ENCODE measurements at regions not wholly inside any gene's neighbourhood (a gene's known extent, or its start where the extent isn't known, plus 50 kb on each side); places are given as distances from the start of the nearest gene placed in this dataset.
"Not testable (repeated sequence)": the region's sequence is repeated elsewhere in the genome, so short reads cannot be mapped to it uniquely, and the experiment has no call there.

DNA sequence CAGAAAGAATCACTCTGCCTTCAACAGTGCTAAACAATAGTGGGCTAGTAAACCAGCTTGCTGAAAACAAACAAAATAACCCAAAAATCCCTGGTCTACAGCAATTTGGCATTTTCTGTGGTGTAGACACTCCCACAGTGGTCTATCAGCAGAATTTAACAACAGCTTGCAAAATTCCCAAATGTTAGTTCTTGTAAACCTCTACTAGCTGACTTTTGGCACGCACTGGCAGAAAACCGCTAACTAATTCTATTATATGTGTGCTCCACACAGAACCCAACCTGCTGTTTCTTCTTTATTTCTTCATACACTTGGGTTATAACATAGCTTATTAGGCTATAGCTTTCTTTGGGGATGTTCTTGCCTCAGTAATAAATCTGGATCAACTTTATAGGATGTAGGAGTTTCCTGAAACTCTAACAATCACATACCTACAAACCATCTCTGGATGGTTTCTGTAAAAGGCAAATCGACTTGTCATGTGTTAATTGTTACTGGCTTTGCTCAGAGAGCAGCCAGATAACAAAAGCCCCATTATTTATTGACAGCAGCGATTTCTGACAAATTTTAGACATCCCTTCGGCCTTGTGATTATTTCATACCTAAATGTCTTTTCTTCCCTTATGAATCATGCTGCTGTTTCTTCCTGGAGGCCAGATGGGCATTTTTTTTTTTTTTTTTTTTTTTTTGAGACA is 82.7 kb upstream of the NAA35 start:
- no peak for DNase-seq (ENCODE audit: low read depth)
- TF ChIP-seq, protein P1, sequence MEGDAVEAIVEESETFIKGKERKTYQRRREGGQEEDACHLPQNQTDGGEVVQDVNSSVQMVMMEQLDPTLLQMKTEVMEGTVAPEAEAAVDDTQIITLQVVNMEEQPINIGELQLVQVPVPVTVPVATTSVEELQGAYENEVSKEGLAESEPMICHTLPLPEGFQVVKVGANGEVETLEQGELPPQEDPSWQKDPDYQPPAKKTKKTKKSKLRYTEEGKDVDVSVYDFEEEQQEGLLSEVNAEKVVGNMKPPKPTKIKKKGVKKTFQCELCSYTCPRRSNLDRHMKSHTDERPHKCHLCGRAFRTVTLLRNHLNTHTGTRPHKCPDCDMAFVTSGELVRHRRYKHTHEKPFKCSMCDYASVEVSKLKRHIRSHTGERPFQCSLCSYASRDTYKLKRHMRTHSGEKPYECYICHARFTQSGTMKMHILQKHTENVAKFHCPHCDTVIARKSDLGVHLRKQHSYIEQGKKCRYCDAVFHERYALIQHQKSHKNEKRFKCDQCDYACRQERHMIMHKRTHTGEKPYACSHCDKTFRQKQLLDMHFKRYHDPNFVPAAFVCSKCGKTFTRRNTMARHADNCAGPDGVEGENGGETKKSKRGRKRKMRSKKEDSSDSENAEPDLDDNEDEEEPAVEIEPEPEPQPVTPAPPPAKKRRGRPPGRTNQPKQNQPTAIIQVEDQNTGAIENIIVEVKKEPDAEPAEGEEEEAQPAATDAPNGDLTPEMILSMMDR (IDR thresholded peaks at IDR 0.05; ENCODE audit: insufficient read depth, low read length, poor library complexity, severe bottlenecking) = no peak
- no peak overlapping the region for H3K4me3 ChIP-seq (ENCODE audit: low read depth, low read length)
- no peaks in the 10 kb centered on the region for H3K36me3 ChIP-seq (ENCODE audit: control insufficient read depth, insufficient read depth, low read length)
- no peaks in the 10 kb centered on the region for H3K27me3 ChIP-seq (ENCODE audit: control insufficient read depth, insufficient read depth, low read length)

DNA sequence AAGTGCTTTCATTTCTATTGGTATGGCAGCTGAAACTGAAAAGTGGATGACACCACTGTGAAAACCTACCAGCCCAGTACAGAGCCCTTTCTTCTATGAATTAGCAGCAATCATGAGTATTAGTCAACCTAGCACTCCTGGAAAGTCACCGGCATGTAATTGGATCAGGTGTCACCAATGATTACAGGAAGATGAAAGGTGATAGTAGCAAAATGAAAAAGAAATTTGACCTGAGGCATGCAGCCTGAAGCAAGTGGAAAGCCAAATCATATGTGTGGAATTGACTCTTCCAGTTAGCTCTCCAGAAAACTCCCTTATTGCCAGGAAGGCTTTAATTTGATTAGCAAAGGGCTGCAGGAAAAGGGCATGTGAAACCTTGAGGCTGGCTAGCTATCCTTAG is 81.2 kb upstream of the NAA35 start:
- Histone ChIP-seq H3K27me3 (ENCODE audit: control insufficient read depth, insufficient read depth, low read length) (no peaks in the 10 kb centered on the region), H3K36me3 (ENCODE audit: control insufficient read depth, insufficient read depth, low read length) (no peaks in the 10 kb centered on the region), H3K4me3 (ENCODE audit: low read depth, low read length) (no peak overlapping the region)
- TF ChIP-seq, protein P1 (IDR thresholded peaks at IDR 0.05; ENCODE audit: insufficient read depth, low read length, poor library complexity, severe bottlenecking) = no peak
- DNase-seq (ENCODE audit: low read depth) = no peak

DNA sequence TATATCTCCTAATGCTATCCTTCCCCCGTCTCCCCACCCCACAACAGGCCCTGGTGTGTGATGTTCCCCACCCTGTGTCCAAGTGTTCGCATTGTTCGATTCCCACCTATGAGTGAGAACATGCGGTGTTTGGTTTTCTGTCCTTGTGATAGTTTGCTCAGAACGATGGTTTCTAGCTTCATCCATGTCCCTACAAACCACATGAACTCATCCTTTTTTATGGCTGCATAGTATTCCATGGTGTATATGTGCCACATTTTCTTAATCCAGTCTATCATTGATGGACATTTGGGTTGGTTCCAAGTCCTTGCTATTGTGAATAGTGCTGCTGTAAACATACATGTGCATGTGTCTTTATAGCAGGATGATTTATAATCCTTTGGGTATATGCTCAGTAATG is 79.1 kb upstream of the NAA35 start:
- not testable (repeated sequence) for DNase-seq (ENCODE audit: low read depth); H3K27me3 ChIP-seq (ENCODE audit: control insufficient read depth, insufficient read depth, low read length); H3K4me3 ChIP-seq (ENCODE audit: low read depth, low read length); H3K36me3 ChIP-seq (ENCODE audit: control insufficient read depth, insufficient read depth, low read length)

DNA sequence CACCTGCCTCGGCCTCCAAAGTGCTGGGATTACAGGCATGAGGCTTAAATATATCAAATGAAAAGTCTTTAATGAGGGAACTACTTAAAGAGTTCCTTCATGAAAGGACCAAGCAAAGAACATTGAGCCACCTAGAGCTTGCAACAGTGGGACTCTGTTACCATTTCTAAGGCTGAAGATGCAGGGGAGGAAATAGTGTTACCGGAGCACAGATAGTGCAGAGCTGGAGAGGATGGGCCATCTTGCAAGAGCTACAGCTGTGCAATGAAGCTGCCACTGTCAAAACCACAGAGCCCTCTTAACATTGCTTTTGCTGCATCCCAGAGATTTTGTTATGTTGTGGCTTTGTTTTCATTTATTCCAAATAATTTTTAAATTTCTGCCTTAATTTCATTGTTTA is 77.1 kb upstream of the NAA35 start:
- Histone ChIP-seq H3K4me3 (ENCODE audit: low read depth, low read length) (no peak overlapping the region), H3K27me3 (ENCODE audit: control insufficient read depth, insufficient read depth, low read length) (no peaks in the 10 kb centered on the region), H3K36me3 (ENCODE audit: control insufficient read depth, insufficient read depth, low read length) (no peaks in the 10 kb centered on the region)
- DNase-seq (ENCODE audit: low read depth) = no peak
- TF ChIP-seq, protein P1 (IDR thresholded peaks at IDR 0.05; ENCODE audit: insufficient read depth, low read length, poor library complexity, severe bottlenecking) = no peak

DNA sequence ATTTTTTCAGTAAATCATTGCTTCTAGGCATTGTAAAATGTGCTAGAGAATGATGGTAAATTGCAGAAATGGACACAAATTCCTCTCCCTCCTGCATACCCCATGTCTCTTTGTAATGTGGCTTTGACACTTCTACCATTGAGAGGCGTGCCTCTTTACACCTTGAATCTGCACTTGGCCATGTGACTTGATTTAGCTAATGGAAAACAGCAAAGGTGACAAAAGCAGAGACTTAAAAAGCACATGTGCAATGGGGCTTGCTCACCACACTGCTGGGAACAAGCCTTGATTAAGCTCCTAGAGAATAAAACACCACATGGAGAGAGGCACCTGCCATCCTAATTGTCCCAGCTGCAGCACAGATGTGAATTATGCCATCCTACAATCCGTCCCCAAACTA is 69.9 kb upstream of the NAA35 start:
- H3K36me3 ChIP-seq (ENCODE audit: control insufficient read depth, insufficient read depth, low read length) = no peaks in the 10 kb centered on the region

DNA sequence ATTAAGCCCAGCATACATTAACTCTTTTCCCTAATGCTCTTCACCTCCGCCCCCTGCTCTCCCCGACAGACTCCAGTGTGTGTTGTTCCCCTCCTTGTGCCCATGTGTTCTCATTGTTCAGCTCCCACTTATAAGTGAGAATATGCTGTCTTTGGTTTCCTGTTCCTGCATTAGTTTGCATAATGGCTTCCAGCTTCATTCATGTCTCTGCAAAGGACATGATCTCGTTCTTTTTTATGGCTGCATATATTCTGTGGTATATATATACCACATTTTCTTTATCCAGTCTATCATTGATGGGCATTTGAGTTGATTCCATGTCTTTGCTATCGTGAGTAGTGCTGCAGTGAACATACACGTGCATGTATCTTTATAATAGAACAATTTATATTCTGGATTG is 69.3 kb upstream of the NAA35 start:
- H3K4me3 ChIP-seq (ENCODE audit: low read depth, low read length); H3K36me3 ChIP-seq (ENCODE audit: control insufficient read depth, insufficient read depth, low read length); DNase-seq (ENCODE audit: low read depth); H3K27me3 ChIP-seq (ENCODE audit: control insufficient read depth, insufficient read depth, low read length): not testable (repeated sequence)

More for the DNA sequence above, 69.9 kb upstream of the NAA35 start:
- TF ChIP-seq, protein P1 (IDR thresholded peaks at IDR 0.05; ENCODE audit: insufficient read depth, low read length, poor library complexity, severe bottlenecking) = no peak
- DNase-seq (ENCODE audit: low read depth) = no peak
- Histone ChIP-seq H3K4me3 (ENCODE audit: low read depth, low read length) (no peak overlapping the region), H3K27me3 (ENCODE audit: control insufficient read depth, insufficient read depth, low read length) (no peaks in the 10 kb centered on the region)

DNA sequence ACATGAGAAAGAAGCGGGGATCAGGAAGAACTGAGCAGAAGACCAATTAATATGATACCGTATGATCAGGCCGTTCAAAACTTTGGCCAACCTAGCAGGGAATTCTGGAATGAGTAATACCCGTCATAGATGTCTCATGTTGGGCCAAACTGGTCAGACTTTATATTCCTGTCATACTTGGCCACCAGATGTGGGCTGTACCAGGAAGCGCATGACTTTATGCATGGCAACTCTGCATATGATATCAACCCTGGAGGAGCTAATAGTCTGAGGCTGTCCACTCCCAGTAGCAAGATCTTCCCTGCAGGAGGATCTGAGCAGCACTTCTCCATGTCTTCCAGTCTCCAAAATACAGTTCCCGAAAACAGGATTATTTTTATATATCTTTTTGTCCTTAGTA is 68.5 kb upstream of the NAA35 start:
- TF ChIP-seq, protein P1 (IDR thresholded peaks at IDR 0.05; ENCODE audit: insufficient read depth, low read length, poor library complexity, severe bottlenecking) = no peak
- DNase-seq (ENCODE audit: low read depth) = no peak
- H3K4me3 ChIP-seq (ENCODE audit: low read depth, low read length) = no peak overlapping the region
- H3K27me3 ChIP-seq (ENCODE audit: control insufficient read depth, insufficient read depth, low read length) = no peaks in the 10 kb centered on the region
- no peaks in the 10 kb centered on the region for H3K36me3 ChIP-seq (ENCODE audit: control insufficient read depth, insufficient read depth, low read length)

All from kidney epithelial cell (primary cell).